ENCODE measurements at regions not wholly inside any gene's neighbourhood (a gene's known extent, or its start where the extent isn't known, plus 50 kb on each side); places are given as distances from the start of the nearest gene placed in this dataset.

DNA sequence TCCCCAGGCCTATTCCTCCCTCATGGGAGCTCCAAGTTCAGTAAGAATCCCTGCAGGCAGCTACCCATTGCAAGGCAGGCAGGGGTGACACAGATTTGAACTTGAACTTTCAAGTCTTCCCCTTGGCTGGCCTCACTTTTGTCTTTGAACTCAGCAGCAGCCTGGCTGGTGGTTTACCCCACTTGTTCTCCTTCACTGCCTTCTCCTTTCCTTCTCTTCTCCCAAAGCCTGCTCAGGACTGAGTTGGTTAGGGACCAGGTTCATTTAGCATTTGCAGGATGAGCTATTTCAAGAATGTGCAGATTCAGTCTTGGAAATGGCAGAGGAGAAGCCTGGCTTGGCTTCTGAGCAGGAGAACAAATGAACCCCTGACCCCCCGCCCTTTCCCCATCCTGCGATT lies 67.7 kb upstream of the TBX3 start:
- Histone ChIP-seq H3K27ac (ENCODE audit: low read depth, low read length, poor library complexity, severe bottlenecking) (no peak overlapping the region), H3K4me2 (ENCODE audit: low read length) (no peak overlapping the region), H3K36me3 (ENCODE audit: insufficient read depth, low read length) (no peaks in the 10 kb centered on the region), H3K27me3 (ENCODE audit: insufficient read depth, low read length) (no peaks in the 10 kb centered on the region; the same call in 1 of the 2 replicates), H4K20me1 (ENCODE audit: insufficient read depth, low read length) (no peaks in the 10 kb centered on the region), H3K9me2 (ENCODE audit: low read depth, low read length) (no peaks in the 10 kb centered on the region), H3K79me2 (ENCODE audit: insufficient read depth, low read length) (no peaks in the 10 kb centered on the region), H3K4me1 (ENCODE audit: insufficient read depth, low read length, severe bottlenecking) (no peaks in the 10 kb centered on the region), H3K9ac (ENCODE audit: low read length) (no peak overlapping the region), H3K4me3 (ENCODE audit: low read depth, low read length, poor library complexity, severe bottlenecking) (no peak overlapping the region), H2AFZ (ENCODE audit: low read length) (no peak overlapping the region), H3K9me3 (ENCODE audit: low read length) (no peaks in the 10 kb centered on the region), H3F3A (ENCODE audit: insufficient read depth, low read length) (no peaks in the 10 kb centered on the region)
- TF ChIP-seq, protein P1, sequence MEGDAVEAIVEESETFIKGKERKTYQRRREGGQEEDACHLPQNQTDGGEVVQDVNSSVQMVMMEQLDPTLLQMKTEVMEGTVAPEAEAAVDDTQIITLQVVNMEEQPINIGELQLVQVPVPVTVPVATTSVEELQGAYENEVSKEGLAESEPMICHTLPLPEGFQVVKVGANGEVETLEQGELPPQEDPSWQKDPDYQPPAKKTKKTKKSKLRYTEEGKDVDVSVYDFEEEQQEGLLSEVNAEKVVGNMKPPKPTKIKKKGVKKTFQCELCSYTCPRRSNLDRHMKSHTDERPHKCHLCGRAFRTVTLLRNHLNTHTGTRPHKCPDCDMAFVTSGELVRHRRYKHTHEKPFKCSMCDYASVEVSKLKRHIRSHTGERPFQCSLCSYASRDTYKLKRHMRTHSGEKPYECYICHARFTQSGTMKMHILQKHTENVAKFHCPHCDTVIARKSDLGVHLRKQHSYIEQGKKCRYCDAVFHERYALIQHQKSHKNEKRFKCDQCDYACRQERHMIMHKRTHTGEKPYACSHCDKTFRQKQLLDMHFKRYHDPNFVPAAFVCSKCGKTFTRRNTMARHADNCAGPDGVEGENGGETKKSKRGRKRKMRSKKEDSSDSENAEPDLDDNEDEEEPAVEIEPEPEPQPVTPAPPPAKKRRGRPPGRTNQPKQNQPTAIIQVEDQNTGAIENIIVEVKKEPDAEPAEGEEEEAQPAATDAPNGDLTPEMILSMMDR (IDR thresholded peaks at IDR 0.05; ENCODE audit: low read length), result no peak
- no peak for TF ChIP-seq EZH2 (IDR thresholded peaks at IDR 0.05; ENCODE audit: borderline replicate concordance, low read length)

DNA sequence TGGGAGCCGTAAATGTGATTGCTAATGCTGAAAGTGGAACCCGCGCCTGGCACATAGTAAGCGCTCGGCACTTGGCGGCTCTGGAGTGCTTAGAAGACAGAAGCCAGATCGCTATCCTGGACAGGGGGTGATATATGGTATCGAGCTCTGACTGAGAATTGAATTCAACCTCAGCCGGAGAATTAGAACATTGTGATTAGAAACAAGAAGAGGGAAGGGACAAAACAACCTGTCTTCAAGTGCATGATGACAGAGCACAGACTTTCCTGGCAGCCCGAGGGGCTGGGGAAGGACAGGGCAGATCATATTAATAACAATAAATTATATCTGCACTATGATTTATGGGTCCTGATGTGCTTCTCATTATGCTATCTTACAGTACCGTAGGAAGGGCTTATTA lies 66.9 kb upstream of the TBX3 start:
- no peak for TF ChIP-seq EZH2 (IDR thresholded peaks at IDR 0.05; ENCODE audit: borderline replicate concordance, low read length)
- TF ChIP-seq, protein P1 (IDR thresholded peaks at IDR 0.05; ENCODE audit: low read length), result no peak
- Histone ChIP-seq H3K27me3 (ENCODE audit: insufficient read depth, low read length) (no peaks in the 10 kb centered on the region; the same call in 1 of the 2 replicates), H3K4me3 (ENCODE audit: low read depth, low read length, poor library complexity, severe bottlenecking) (no peak overlapping the region), H3K4me2 (ENCODE audit: low read length) (no peak overlapping the region), H3K27ac (ENCODE audit: low read depth, low read length, poor library complexity, severe bottlenecking) (no peak overlapping the region), H3K9me2 (ENCODE audit: low read depth, low read length) (no peaks in the 10 kb centered on the region), H3K4me1 (ENCODE audit: insufficient read depth, low read length, severe bottlenecking) (no peaks in the 10 kb centered on the region), H3K9me3 (ENCODE audit: low read length) (no peaks in the 10 kb centered on the region), H3K36me3 (ENCODE audit: insufficient read depth, low read length) (no peaks in the 10 kb centered on the region), H3F3A (ENCODE audit: insufficient read depth, low read length) (no peaks in the 10 kb centered on the region), H3K9ac (ENCODE audit: low read length) (no peak overlapping the region), H4K20me1 (ENCODE audit: insufficient read depth, low read length) (no peaks in the 10 kb centered on the region), H3K79me2 (ENCODE audit: insufficient read depth, low read length) (no peaks in the 10 kb centered on the region), H2AFZ (ENCODE audit: low read length) (no peak overlapping the region)

DNA sequence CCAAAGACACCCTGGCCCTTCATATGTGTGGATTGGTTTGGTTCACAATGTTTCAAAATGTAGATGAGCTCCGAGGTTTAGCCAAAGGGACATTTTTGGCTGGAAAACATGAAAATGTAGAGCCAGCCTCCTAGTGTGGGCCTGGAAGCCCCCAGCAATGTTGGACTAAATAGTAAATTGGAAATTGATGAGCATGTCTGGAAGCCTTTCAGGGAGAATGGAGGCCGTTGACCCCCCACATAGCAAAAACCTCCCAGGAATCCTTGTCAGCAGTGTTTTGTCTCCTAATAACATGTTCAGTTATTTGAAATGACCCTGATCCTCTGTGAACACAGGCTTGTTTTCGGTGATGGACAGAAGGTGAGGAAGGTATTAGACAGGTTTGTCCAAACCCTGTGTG lies 65.1 kb upstream of the TBX3 start:
- Histone ChIP-seq H3K9me3 (ENCODE audit: low read length) (no peaks in the 10 kb centered on the region), H3K4me2 (ENCODE audit: low read length) (no peak overlapping the region), H3K4me3 (ENCODE audit: low read depth, low read length, poor library complexity, severe bottlenecking) (no peak overlapping the region), H3K27ac (ENCODE audit: low read depth, low read length, poor library complexity, severe bottlenecking) (no peak overlapping the region), H3K36me3 (ENCODE audit: insufficient read depth, low read length) (no peaks in the 10 kb centered on the region), H3K27me3 (ENCODE audit: insufficient read depth, low read length) (no peaks in the 10 kb centered on the region; the same call in none of the 2 replicates), H3K4me1 (ENCODE audit: insufficient read depth, low read length, severe bottlenecking) (no peaks in the 10 kb centered on the region), H3K9me2 (ENCODE audit: low read depth, low read length) (no peaks in the 10 kb centered on the region), H3K9ac (ENCODE audit: low read length) (no peak overlapping the region), H3F3A (ENCODE audit: insufficient read depth, low read length) (no peaks in the 10 kb centered on the region), H2AFZ (ENCODE audit: low read length) (no peak overlapping the region), H4K20me1 (ENCODE audit: insufficient read depth, low read length) (no peaks in the 10 kb centered on the region), H3K79me2 (ENCODE audit: insufficient read depth, low read length) (no peaks in the 10 kb centered on the region)
- no peak for TF ChIP-seq EZH2 (IDR thresholded peaks at IDR 0.05; ENCODE audit: borderline replicate concordance, low read length)
- TF ChIP-seq, protein P1 (IDR thresholded peaks at IDR 0.05; ENCODE audit: low read length), result no peak

Measured in OCI-LY1 (cell line).